Erythroblast (primary cell): ENCODE measurements at regions not wholly inside any gene's neighbourhood (a gene's known extent, or its start where the extent isn't known, plus 50 kb on each side); places are given as distances from the start of the nearest gene placed in this dataset.

Experiments used
- GATA1 ChIP-seq: IDR thresholded peaks from 2 replicates; pipeline ENCODE4 v1.6.1; 2011; ENCODE audit warnings: low read depth, mild to moderate bottlenecking, control low read depth, low read length, moderate library complexity
- POLR2A ChIP-seq: IDR thresholded peaks from 2 replicates; pipeline ENCODE4 v1.6.1; 2011; ENCODE audit warnings: mild to moderate bottlenecking, low read length

- TF ChIP-seq POLR2A (no peak), GATA1 (no peak)
Observed at GRCh38 chr2:224121406-224122067, 82.5 kb upstream of the SERPINE2 start.
